GF-D8 (cell line): ENCODE measurements at regions not wholly inside any gene's neighbourhood (a gene's known extent, or its start where the extent isn't known, plus 50 kb on each side); places are given as distances from the start of the nearest gene placed in this dataset.
"Not testable (repeated sequence)": the region's sequence is repeated elsewhere in the genome, so short reads cannot be mapped to it uniquely, and the experiment has no call there.

Source experiments
- DNase-seq: peaks from one replicate; lab custom pipeline; 2025; lab: John Stamatoyannopoulos, UW

DNA sequence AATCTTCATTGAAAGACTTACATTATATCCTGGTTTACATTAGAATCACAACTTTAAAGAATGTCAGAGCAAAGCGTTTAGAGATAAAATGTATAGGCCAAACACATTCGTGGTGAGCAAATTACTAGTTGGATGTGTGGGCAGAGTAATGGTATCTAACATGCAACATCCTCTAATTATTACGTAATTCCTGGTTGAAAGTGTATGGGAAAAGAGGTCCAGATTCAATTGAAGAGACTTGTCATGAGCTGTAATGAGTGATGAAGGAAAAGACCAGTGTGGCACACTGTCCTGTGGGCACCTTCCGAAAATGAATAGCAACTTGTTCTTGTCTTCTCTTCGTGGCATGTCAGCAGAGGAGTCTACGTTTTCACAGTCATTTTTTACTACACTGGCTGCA lies 192.8 kb downstream of the LRIG3 start:
- DNase-seq, result no peak

DNA sequence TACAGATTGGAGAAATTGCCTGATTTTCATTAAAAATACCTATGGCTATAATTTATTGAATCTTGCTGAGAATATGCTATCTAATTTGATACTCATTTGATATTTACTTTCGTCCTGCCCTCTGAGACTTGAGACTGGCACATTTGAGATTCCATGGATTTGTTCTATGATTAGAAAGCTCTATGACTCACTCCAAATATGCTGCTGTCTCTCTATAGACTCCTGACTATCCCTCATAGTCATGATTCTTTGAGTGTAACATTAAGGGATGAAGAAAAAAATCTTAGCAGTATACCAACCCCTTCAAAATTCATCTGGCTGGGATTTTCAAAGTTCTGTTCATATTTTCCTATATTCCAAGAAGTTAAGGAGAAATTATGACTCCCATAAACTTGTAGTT lies 191.9 kb downstream of the LRIG3 start:
- no peak for DNase-seq

DNA sequence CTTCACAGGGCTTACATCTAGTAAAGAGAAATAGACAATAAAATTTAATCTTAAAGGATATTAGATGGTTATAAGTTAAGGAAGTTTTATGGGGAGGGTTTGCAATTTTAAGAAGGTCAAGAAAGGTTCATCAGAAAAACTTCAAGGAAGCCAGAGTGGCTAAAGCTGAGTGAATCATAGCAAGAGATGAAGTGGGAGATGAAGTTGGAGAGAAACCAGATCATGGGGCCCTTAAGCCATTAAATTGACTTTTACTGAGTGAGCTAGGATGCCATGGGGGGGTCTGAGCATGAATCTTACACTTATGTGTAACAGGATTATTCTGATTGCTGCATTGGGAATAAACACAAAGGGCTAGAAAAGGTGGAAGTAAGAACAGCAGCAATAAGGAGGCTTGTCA lies 189.2 kb downstream of the LRIG3 start:
- no peak for DNase-seq

DNA sequence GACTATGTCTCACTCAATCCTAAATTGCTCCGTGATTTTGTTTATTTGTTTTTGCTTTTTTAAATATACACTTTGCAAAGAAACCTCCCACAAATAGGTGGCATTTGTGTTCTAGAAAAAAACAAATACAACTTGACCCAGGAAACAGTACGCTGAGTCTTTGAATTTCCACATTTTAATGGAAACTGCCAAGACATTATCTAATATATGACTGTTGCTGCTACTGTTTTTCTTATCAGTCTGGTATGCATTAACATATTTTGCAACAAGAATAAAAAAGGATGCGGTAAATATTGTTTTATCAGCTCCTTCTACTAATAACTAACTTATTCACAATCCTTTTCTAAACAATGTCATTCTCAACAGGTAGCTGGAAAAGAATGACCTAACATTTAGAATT lies 187.4 kb downstream of the LRIG3 start:
- DNase-seq, result no peak

DNA sequence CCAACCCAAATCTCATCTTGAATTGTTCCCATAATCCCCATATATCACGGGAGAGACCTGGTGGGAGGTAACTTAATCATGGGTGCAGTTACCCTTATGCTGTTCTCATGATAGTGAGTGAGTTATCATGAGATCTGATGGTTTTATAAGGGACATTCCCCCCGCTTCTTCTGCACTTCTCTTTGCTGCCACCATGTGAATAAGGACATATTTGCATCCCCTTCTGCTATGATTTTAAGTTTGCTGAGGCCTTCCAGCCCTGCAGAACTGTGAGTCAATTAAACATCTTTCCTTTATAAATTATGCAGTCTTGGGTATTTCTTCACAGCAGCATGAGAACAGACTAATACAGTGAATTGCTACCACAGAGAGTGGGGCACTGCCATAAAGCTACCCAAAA lies 179.1 kb downstream of the LRIG3 start:
- no peak for DNase-seq

DNA sequence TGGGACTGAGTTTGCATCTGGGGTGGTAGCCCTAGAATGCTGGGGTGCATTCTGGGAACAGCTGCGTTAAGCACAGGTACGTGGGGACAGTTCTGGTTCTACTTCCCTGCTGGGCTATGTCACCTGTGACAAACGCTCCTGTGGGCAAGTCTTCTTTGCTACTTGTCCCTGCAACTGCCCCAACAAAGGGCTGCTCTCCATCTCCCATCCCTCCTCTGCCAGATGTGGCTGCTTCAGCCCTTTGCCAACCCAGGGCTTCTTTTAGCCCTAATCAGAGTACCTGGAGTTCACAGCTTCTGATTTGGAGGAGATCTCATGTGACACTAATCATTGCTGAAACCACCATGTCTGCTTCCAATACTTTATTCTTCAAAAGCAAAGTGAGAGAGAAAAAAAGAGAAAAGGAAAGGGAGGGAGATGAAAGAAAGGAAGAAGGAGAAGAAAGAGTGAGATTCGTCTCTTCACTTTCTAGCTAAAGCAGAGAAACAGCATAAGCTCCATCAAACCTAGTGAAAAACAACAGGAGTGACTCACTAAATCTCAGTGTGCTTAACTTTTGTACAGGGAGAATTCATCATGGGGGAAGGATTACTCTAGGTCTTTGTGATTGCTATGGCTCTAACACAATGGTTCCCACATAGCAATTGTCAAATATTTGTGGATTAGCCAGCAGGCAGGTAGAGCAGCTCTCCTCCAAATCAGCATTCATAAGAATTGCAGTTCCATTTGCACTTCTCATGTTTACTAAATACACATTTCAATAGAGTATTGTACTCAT lies 174.8 kb downstream of the LRIG3 start:
- no peak for DNase-seq

DNA sequence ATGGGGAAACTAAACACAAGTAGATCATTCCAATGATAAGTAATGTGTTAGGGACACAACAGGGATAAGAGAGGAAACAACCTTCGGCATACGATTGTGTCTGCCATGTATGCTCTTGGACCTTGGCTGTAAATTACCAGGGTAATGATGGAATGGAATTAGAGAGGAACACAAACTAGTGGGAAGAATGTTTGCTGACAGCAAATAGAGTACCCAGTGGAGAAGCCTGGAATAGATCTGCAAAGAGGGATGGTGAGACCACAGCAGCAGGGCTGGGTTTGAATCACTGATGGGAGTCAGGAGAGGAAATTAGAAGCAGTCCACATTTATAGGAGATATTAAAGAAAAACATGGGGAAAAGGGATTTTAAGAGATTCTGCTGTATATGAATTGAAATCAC lies 172.8 kb downstream of the LRIG3 start:
- DNase-seq, result no peak

DNA sequence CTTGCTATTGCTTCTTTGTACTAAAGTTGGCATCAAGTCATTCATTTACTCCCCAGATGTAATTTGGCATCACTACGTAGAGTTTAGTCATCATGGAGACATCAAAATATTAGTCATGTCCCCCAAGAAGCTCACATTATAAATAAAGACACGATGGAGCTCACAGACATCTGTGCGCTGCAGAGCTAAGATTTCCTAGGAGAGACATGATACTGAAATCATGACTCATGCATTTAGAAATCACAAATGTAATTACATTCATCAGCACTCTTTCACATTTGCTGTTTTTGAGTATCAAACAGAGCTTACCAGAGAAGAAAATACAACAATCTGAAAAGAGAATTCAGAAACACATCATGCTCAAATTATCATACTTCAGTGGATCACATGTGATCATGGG lies 169.8 kb downstream of the LRIG3 start:
- no peak for DNase-seq

DNA sequence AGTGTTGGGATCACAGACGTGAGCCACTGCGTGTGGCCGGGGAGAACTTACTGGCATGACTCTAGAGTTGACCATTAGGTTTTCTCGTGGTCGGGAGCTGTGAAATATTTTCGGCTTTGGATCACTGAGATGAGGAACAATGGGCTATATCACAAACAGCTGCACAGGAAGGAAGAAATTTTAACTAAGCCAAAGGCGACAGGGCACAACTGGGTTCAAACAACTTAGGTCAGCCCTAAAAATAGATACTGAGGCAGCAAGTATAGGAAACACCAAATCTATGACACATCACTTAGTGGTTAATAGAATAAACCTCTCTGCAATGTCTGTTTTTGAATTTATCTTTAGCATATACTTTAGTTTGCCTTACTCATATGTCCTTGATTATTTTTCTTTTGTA lies 162.9 kb downstream of the LRIG3 start:
- no peak for DNase-seq

DNA sequence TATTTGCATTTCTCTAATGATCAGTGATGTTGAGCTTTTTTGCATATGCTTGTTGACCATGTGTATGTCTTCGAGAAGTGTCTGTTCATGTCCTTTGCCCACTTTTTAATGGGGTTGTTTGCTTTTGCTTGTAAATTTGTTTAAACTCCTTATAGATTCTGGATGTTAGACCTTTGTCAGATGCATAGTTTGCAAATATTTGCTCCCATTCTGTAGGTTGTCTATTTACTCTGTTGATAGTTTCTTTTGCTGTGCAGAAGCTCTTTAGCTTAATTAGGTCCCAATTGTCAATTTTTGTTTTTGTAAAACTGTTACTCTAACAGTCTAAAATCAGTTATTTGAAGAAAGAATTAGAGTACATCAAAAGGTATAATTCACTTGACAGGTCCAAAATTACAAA lies 160.6 kb downstream of the LRIG3 start:
- not testable (repeated sequence) for DNase-seq

DNA sequence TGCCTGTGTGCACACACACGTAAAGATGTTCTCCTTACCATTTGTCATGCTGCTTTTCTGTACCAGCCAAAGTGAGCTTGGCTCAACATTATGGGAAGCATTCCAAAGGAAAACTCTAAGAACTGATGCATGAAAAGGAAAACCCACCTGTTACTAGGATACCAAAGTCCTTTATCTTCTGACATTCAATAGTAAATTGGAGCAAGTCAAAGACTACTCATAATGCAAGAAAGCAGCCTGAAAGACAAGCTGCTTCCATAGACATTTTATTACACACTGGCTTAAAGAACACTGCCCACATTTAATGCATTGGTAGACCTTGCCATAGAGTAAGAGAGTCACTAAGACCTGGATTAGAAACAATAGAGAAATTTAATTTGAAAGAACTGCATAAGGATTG lies 159.0 kb downstream of the LRIG3 start:
- DNase-seq, result no peak

DNA sequence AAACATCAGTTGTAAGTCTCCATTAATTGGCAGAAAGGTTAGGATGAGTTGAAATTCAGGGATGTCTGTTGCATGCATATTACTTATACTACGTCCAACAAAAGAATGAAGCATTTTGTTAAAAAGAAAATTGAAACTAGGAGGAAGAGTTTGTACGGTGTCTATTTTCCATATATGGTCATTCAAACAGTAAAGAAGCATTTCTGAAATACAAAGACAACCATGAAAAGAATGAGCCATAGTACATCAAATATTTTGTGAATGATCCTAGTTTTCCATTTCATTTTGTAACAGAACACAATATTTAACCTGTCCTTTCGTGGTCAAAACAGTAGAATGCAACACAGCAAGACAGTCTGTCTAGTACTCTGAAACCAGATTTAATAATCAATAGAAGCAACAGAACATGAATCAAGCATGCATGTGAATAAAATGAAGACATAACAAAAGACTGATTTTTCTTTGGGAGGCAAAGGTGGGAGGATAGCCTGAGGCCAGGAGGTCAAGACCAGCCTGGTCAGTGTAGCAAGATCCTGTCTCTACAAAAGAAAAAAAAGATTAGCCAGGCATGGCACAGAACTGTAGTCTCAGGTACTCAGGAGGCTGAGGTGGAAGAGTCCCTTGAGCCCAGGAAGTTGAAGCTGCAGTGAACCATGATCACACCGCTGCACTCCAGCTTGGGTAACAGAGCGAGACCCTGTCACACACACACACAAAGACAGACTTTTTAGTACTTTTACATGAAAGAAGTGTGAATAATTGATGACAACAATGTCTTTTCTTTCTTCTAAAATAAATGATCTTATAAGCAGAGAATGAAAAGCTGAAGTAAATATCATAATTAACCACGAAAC lies 156.0 kb downstream of the LRIG3 start:
- no peak for DNase-seq

DNA sequence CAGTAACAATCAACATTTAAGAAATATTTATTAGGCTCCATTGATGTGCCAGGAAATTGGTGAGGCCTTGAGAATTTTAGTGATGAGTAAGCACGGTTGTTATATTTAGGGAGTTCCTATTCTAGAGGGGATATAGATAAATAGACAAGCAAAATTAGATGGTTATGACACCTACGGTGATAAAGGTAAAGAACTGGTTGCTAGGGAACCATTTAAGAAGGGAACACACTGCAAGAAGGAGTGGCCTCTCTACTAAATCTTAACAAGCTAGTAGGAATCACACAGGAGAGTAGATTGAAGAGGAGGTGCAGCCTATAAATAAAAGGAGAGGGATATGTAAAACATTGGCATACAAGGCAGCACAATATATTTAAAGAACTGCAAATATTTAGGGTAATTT lies 155.2 kb downstream of the LRIG3 start:
- no peak for DNase-seq

DNA sequence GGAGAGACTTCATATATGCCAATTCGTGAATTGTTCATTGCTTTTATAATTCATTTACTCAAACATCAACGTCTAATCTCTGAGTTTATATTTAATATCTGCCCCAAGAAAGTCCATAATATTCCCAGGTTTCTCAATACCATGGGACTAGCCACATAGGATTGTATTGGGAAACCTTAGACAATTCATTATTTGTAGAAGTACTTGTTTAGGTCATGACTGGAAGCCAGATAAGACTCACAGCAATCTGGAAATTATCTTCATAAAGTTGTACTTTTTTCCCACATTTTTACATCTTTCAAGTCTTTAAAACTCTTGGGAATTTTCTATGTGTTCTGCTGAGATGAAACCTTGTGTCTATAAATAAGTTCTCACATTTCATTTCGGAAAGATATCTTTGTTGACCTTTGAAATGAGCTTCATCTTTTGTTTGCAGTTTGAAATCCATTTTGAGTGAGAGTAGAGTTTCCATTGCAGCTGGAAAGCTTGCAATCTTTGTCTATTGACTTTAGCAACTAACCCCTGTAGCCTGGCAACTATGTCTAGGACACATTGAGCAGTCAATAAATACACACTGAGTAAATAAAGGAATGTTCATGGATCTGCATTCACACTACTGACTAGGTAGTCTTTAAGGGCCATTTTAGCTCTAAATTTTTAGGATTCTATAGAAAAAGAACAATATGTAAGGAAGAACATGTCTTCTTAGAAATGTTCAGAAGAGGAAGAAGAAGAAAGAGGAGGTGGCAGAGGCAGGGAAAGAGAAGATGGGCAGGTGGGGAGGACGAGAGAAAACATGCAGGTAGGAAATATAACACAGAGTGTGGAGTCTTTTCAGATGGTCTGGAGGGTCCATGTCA lies 154.4 kb downstream of the LRIG3 start:
- no peak for DNase-seq

DNA sequence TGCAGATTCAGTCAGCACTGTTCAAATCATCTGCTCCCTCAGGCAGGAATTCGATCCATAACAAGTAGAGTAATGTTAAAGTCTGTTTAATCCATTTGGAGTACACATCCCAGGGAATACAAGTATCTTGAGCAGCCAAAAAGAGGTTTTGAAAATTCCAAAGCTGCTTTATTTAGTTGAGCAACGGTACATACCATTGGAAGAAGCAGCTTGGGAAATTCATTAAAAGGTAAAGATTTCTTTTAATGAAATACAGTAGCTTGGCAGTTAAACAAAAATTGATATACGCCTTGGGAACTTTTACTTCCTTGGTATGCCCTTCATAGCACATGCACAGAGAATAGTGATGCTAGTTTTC lies 153.8 kb downstream of the LRIG3 start:
- no peak for DNase-seq

DNA sequence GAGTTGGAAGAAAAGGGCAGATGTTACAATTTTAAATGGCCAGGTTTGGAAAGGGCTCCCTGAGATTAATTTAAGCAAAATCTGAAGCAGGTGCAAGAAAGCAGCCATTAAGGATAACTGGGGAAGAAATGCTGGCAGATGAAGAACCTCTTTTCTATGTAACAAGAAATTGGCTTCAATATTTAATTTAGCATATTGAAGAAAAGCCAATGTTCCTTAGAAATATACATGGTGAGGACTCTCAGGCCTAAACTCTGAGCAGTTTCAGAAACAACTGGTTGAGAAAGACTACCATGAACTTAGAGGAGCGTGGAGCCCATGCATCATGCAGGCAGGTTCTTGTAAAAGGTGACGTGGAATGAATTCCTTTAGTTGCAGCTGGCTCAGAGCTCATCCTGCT lies 152.8 kb downstream of the LRIG3 start:
- no peak for DNase-seq

DNA sequence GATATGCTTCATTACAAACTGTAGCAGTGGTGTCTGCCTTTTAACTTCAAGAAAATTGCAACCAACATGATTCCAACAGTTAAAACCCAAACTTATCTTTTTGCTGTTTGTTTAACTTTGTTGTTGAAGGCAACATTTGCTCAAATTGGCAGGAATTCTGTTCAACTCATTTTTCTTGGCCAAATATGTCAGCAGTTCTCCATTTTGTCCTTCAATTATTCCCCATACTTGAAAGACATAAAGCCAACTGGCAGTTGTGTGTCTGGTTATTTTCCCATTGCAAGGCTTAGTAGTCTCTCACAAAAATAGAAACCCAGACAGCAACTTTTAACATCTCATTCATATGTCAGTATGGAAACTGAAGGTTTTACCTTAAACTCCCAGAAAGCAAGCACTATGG lies 146.3 kb downstream of the LRIG3 start:
- DNase-seq, result no peak

DNA sequence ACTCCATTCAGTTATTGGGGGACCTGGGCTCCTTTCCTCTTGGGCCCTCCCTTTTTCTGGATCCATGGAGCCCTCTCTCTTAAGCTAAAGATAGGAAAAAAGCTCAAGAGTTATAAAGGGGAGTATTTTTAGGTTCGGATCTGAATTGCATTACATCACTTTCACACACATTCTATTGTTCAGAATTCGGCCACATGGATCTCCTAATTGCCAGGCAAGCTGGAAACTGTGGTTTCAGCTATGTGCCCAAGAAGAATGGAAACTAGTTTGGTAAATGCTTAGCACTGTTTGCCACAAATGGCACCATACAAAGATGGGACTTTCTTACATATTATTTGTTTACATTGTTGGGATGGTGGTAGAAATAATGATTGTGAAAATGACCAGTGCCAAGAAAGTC lies 145.6 kb downstream of the LRIG3 start:
- no peak for DNase-seq

DNA sequence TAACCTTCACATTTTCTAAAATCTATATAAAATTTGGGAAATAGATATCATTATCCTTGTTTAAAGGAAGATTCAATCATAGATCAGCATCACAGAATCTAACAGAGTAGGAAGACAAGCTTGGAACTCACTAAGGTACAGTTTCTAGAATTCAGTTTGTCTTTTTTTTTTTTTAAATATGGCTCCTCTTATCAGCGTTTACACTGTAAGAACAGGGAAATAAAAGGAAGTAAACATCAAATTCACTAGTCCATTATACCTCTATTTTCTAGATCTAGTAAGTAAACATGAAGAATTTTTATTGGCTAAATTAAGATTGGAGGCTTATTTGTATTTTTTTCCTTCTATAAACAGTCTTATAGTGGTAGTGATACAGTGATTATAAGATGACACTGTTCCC lies 144.9 kb downstream of the LRIG3 start:
- DNase-seq, result no peak

DNA sequence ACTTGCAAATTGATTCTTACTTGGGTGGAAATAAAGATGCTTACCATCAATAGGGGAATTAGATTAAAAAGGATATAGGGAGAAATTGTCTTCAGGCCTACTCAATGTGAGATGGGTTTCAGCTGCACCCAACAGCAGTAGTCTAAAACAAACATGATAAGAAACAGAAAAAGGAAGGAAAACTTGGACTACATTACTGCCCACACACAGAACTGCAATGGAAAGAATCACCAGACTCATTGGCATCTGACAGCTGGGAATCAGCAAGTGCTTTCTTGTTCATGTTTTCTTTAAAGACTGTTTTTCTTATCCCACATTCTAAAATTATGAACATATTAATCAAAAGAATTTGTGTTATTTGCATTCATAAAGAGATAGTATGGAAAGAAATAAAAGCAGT lies 144.2 kb downstream of the LRIG3 start:
- DNase-seq, result no peak

DNA sequence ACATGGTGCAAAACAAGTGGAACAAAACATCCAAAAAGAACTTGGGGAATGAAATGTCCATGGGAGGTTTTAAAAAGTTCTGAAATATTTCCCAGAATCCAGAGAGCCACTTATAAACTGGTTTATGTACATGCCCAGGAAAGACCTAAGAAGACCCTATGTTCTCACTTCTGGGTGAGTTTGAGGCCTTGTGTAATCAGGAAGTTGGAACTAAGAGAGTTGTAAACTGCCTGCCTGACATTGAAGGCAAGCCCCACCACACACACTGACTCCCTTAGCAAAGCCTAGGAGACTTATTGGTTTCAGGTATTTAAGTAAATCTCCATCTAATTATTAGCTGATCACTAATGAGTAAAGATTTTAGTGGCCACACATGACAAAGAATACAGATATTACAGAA lies 142.5 kb downstream of the LRIG3 start:
- no peak for DNase-seq

DNA sequence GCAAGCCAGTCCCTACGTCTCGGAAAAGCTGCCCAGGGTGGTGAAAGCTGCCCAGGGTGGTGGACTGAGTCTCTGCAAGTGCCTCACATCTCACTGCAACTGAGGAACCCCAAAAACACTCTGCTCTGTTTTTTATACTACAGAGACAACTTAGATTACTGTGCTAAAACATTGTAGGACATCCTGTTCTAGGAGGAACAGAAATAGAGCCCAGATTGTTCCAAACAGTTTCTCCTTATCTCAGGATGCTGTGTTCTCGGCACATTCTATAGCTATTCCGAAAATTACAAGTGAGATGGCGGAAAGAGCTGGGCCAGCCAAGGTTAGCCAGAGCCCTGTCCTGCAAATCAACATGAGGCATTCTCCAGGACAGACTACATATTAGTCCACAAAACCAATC lies 138.7 kb downstream of the LRIG3 start:
- no peak for DNase-seq
